ENCODE measurements at regions not wholly inside any gene's neighbourhood (a gene's known extent, or its start where the extent isn't known, plus 50 kb on each side); places are given as distances from the start of the nearest gene placed in this dataset.

DNA sequence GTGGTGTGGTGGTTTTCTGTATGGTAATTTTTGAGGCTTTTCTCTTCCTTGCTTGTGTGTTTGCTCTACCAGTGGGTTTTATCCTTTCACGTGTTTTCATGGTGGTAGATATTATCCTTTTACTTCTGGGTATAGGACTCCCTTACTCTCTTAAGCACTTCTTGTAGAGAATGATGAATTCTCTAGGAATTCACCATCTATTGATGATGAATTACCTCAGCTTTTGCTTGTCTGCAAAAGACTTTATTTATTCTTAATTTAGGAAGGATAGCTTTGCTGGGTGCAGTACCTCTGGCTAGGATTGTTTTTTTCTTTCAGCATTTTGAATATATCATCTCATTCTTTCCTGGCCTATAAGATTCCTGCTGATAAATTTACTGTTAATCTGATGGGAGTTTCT is 415.3 kb downstream of the PDGFC start:
- DNase-seq (ENCODE audit: low read depth in 2 of 2) = peak in 1 of 2 donors; percentile 45
- TF ChIP-seq CTCF (IDR thresholded peaks at IDR 0.05; ENCODE audit: low read depth, low read length) = no peak
- no peak overlapping the region for H3K4me3 ChIP-seq (replicated peaks in 1 of 2; ENCODE audit: low read depth in 2 of 2, low read length in 2 of 2)

GRCh38 chr4:156553659-156554058 is 417.9 kb downstream of the PDGFC start:
- no peak for DNase-seq (ENCODE audit: low read depth in 2 of 2)
- H3K4me3 ChIP-seq (replicated peaks in 1 of 2; ENCODE audit: low read depth in 2 of 2, low read length in 2 of 2) = no peak overlapping the region
- TF ChIP-seq CTCF (IDR thresholded peaks at IDR 0.05; ENCODE audit: low read depth, low read length) = no peak

DNA sequence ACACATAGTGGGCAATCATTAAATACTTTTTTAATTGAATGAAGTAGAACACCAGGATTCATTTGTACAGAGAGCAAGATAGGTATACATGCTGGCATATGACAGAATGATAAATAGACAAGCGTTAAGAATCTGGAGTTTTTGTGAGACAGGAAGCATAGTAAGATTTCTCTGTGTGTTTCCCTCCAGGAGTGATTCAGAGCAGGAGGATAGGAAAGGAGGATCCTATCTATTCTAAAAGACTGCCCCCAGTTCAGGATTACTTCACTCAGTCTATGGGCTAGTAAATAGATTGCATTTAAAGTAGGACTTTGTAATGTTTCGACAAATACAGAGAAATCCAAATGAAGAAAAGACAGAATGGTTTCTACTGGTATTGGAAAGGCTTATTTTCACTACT is 423.7 kb downstream of the PDGFC start:
- no peak for TF ChIP-seq CTCF (IDR thresholded peaks at IDR 0.05; ENCODE audit: low read depth, low read length)
- peak; percentile 7 to 51 for DNase-seq (ENCODE audit: low read depth in 2 of 2)
- no peak overlapping the region for H3K4me3 ChIP-seq (replicated peaks in 1 of 2; ENCODE audit: low read depth in 2 of 2, low read length in 2 of 2)

DNA sequence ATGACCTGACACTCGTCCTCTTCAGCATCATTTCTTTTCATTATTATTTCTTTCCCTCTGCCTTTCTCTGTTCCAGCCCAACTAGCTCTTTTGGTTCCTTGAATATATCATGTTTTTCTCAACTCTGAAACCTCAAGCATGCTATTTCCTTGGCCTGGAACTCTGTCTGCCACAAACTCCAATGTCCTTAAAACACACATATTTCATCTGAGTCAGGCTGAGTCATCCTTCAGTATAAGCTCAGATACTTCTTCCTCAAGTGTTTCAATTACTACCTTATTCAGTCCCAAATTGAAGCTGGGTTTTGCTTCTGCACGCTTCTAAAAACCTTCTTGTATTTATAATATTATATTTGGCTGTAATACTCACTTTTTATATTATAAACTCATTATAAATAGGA is 424.2 kb downstream of the PDGFC start:
- no peak overlapping the region for H3K4me3 ChIP-seq (replicated peaks in 1 of 2; ENCODE audit: low read depth in 2 of 2, low read length in 2 of 2)
- no peak for TF ChIP-seq CTCF (IDR thresholded peaks at IDR 0.05; ENCODE audit: low read depth, low read length)
- peak; percentile 82 to 92 for DNase-seq (ENCODE audit: low read depth in 2 of 2)

DNA sequence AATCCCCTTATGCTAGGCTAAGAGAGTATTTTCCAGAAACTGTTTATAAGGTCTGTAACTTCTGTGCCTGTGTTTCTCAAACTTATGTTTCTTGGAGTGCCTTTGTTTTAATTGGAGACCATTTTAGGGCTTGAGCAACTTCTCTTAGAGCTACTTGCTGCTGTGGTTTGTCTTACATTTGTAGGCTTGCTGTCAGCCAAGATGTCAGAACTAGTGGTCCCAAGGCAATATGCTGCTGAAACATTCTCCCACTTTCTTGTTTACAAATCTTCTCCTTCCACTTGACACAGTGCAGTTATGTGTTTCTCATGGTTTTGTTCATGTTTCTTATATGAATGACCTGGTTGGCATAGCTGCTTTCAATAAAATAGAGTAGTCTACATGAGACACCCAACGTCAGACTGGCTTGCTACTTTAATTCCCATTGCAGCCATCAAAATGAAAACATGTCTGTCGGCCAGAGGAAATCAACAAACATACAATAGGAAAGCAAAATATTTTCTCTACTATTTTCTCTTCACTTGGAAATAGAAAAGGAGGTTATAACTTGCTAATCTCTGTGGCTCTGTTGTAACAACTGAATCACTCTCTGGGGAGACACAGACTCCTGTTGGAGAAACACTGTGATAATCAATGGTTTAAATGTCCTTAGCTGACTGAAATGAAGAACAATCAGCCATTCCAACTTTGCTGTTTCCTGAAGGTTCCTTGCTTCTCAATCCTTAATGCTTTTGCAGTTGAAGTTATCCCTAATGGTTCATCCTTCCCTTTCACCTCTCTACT is 426.4 kb downstream of the PDGFC start:
- H3K4me3 ChIP-seq (replicated peaks in 1 of 2; ENCODE audit: low read depth in 2 of 2, low read length in 2 of 2) = no peak overlapping the region
- TF ChIP-seq CTCF (IDR thresholded peaks at IDR 0.05; ENCODE audit: low read depth, low read length) = no peak
- peak; percentile 42 to 60 for DNase-seq (ENCODE audit: low read depth in 2 of 2)

DNA sequence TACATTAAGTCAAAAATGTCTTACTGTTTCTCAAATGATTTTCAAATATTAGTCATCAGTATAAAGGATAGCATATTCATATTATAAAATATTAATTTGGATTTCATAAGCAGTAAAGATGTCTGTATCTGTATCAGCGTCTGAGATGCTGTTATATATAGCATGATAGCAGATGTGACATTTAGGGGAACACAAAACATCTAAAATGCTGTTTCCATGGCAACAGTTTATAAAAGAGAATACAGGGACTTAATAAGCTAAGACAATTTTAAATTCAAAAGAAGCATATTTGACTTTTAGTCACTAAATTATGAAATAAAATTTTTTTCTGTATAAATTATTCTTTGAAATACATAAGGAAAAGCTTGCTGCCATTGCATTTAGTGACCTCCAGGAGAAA is 432.2 kb downstream of the PDGFC start:
- TF ChIP-seq CTCF (IDR thresholded peaks at IDR 0.05; ENCODE audit: low read depth, low read length) = no peak
- DNase-seq (ENCODE audit: low read depth in 2 of 2) = no peak

More for the DNA sequence above, 432.2 kb downstream of the PDGFC start:
- no peak overlapping the region for H3K4me3 ChIP-seq (replicated peaks in 1 of 2; ENCODE audit: low read depth in 2 of 2, low read length in 2 of 2)
